Neural crest cell (in vitro differentiated cells): ENCODE measurements at regions not wholly inside any gene's neighbourhood (a gene's known extent, or its start where the extent isn't known, plus 50 kb on each side); places are given as distances from the start of the nearest gene placed in this dataset.

Experiments used
- DNase-seq: peaks from one replicate; pipeline ENCODE4 v3.0.0; 2021; ENCODE audit warnings: low read depth, mixed read lengths, low spot score
- H3K27ac Mint-ChIP-seq: one replicate; pipeline ENCODE4 v1.8.0; 2021; ENCODE audit warnings: mild to moderate bottlenecking, mixed read lengths; ENCODE audit not compliant: unreplicated experiment
- H3K27me3 Mint-ChIP-seq: 2 replicates; pipeline ENCODE4 v1.8.0; 2021; ENCODE audit warnings: low read depth, mild to moderate bottlenecking, mixed read lengths
- H3K36me3 Mint-ChIP-seq: 2 replicates; pipeline ENCODE4 v1.8.0; 2021; ENCODE audit warnings: low read depth, mild to moderate bottlenecking, mixed read lengths
- H3K4me1 Mint-ChIP-seq: 2 replicates; pipeline ENCODE4 v1.8.0; 2021; ENCODE audit warnings: mixed read lengths
- H3K4me3 Mint-ChIP-seq: one replicate; pipeline ENCODE4 v1.8.0; 2021; ENCODE audit warnings: mild to moderate bottlenecking, mixed read lengths
- H3K9me3 Mint-ChIP-seq: 2 replicates; pipeline ENCODE4 v1.8.0; 2021; ENCODE audit warnings: mixed read lengths
- CTCF ChIP-seq: fragments of 200-600 bp; sonication (generic); conservative IDR thresholded peaks from 2 replicates; pipeline ENCODE4 v1.5.0; 2021; ENCODE audit warnings: antibody characterized with exemption, mild to moderate bottlenecking

- Mint-ChIP-seq H3K36me3 (no peaks in the 10 kb centered on the region), H3K9me3 (no peaks in the 10 kb centered on the region), H3K27me3 (no peaks in the 10 kb centered on the region), H3K4me3 (no peak overlapping the region), H3K4me1 (no peaks in the 10 kb centered on the region), H3K27ac (no peak overlapping the region)
- no peak for TF ChIP-seq CTCF
- DNase-seq, result no peak
These were observed 211.6 kb downstream of the SLC6A15 start for GRCh38 chr12:84701041-84701440.

GRCh38 chr12:84698576-84699333 is 213.8 kb downstream of the SLC6A15 start:
- TF ChIP-seq CTCF, result no peak
- H3K27ac Mint-ChIP-seq, result no peak overlapping the region
- H3K9me3 Mint-ChIP-seq, result no peaks in the 10 kb centered on the region
- no peaks in the 10 kb centered on the region for H3K4me1 Mint-ChIP-seq
- no peaks in the 10 kb centered on the region for H3K36me3 Mint-ChIP-seq
- no peak overlapping the region for H3K4me3 Mint-ChIP-seq
- H3K27me3 Mint-ChIP-seq, result no peaks in the 10 kb centered on the region
- DNase-seq, result no peak

DNA sequence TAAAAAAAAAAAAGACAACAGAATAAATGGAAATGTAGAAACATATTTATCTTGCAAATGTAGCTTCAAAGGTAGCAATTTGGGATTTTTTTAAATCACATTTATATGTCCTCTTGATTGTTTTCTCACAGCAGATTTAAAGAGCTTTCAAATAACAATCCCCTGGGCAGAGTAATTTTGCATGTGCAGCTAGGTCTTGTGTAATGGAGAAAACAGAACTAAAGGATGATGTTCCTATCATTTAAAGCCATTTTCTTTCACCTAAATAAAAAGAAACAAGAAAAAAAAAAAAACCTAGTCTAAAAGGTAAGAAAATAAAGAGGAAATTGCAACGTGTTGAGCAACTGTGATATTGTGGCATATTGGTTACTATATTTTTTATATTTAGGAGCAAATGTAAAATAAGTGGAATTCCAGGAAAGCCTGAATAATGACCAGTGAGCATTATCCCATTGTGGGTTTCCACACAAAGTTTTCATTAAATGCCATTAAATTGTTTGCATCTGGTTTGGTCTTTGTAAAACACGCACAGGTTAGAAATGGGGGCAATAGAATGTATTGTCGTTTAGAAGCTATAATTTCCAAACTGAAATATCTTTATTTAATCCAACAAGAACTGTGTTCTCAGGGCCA is 215.6 kb downstream of the SLC6A15 start:
- no peak for TF ChIP-seq CTCF
- Mint-ChIP-seq H3K36me3 (no peaks in the 10 kb centered on the region), H3K27ac (no peak overlapping the region), H3K4me1 (no peaks in the 10 kb centered on the region), H3K27me3 (no peaks in the 10 kb centered on the region), H3K9me3 (no peaks in the 10 kb centered on the region), H3K4me3 (no peak overlapping the region)
- no peak for DNase-seq

DNA sequence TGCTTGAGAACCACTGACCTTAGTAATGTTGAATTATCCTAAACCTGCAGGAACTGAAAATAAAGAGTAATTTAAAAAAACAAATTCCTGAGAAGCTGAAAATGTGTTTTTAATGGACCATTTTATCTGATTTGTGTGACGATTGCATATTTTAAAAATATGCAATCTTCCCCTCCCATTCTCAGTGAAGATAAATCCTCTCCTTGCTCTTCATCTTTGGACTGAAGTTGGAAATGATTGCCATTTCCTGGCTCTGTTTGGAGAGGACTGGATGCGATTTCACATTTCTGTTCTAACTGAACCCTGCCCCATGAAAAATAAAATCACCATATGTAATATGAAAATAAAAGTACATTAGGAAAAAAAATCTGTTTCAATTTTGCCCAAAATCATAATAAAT is 216.3 kb downstream of the SLC6A15 start:
- Mint-ChIP-seq H3K27ac (no peak overlapping the region), H3K9me3 (no peaks in the 10 kb centered on the region), H3K27me3 (no peaks in the 10 kb centered on the region), H3K4me1 (no peaks in the 10 kb centered on the region), H3K4me3 (no peak overlapping the region), H3K36me3 (no peaks in the 10 kb centered on the region)
- no peak for TF ChIP-seq CTCF
- DNase-seq, result no peak

DNA sequence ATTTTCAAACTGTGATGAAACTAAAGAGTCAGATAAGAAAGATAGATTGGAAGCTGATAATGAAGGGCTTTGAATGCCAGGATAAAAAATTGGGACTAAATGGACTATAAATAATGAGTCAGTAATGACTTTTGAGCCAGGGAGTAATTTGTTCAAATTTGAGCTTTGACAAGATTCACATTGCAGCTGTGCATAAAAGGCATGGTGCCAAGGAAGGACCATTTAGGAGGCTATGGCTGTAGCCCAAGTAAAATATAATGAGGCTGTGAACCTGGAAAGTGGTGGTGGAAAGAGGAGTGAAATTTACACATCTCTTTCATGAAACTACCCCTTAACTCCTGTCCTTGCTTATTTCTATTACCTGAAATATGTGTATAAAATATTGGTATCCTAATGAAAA is 218.5 kb downstream of the SLC6A15 start:
- Mint-ChIP-seq H3K4me3 (no peak overlapping the region), H3K27ac (no peak overlapping the region), H3K9me3 (no peaks in the 10 kb centered on the region), H3K4me1 (no peaks in the 10 kb centered on the region), H3K36me3 (no peaks in the 10 kb centered on the region), H3K27me3 (no peaks in the 10 kb centered on the region)
- no peak for DNase-seq
- TF ChIP-seq CTCF, result no peak
